Heart left ventricle (tissue), 13 donors: ENCODE measurements at regions not wholly inside any gene's neighbourhood (a gene's known extent, or its start where the extent isn't known, plus 50 kb on each side); places are given as distances from the start of the nearest gene placed in this dataset.

ENCODE experiments used
- POLR2A ChIP-seq, 2 donors: fragments of 450-650 bp; IDR thresholded peaks; one replicate each; pipeline ENCODE4 v1.6.1; 2017; ENCODE audit warnings: antibody characterized with exemption in 2 of 2, mild to moderate bottlenecking in 2 of 2, moderate library complexity in 2 of 2
- TF ChIP-seq, protein P1 (sequence below), 12 donors: fragments of 200-600 bp; sonication (generic) in 4 of 12; IDR thresholded peaks; one replicate each; pipeline versions ENCODE4 v1.5.0 to v1.8.0; 2018 to 2022; ENCODE audit warnings: antibody characterized with exemption in 12 of 12, mild to moderate bottlenecking in 5 of 12
- donor health status: ischemic (EF 13 %, LVEDD 7.1; RV severe dilation, severe dysfunction).
- donor health status: DM: no; HTN: yes; CAD: no.
- donor health status: DM: no; HTN: no; CAD: no.
- donor health status: ischemic (EF 25% LVEDD 6.9; RV normal size, moderate dysfunction).
- donor health status: ischemic (EF 25% LVEDD 5.7; RV mildly dilated, moderate dysfunction).
- donor health status: ischemic (EF 35%, LVEDD 5.7; RV mildly dilated, moderate dysfunction).
- donor health status: nonischemic (EF 11% LVEDD 7.7; RV severe dilation, severe dysfunction).
- donor health status: DM: yes; HTN: yes; CAD: no.
- donor health status: PGD.
- donor health status: ischemic (EF 29% LVEDD 5.4; RV normal size, mild dysfunction).
- donor health status: nonischemic (EF 23%, LVEDD 6.1; RV moderate dilation, normal function).

DNA sequence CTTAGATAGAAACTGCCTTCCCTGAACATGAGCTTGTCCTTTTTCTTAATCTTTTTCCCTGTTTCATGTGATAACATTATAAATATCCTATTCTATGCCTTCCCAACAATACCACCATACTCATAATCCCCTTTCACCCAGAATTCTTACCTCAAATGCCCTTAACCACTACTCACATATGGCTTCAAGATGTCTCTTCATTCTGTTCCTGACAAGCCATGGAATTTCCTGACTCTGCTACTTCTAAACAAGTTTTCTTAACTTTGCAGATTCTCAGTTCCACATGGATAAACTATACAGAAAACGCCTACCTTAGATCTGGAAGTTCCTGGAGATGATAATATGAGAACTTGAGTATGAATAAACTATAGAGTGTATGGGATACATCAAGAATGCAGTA is 1217.8 kb downstream of the CDH8 start:
- TF ChIP-seq, protein P1, sequence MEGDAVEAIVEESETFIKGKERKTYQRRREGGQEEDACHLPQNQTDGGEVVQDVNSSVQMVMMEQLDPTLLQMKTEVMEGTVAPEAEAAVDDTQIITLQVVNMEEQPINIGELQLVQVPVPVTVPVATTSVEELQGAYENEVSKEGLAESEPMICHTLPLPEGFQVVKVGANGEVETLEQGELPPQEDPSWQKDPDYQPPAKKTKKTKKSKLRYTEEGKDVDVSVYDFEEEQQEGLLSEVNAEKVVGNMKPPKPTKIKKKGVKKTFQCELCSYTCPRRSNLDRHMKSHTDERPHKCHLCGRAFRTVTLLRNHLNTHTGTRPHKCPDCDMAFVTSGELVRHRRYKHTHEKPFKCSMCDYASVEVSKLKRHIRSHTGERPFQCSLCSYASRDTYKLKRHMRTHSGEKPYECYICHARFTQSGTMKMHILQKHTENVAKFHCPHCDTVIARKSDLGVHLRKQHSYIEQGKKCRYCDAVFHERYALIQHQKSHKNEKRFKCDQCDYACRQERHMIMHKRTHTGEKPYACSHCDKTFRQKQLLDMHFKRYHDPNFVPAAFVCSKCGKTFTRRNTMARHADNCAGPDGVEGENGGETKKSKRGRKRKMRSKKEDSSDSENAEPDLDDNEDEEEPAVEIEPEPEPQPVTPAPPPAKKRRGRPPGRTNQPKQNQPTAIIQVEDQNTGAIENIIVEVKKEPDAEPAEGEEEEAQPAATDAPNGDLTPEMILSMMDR (IDR thresholded peaks at IDR 0.05), result no peak
- TF ChIP-seq POLR2A (IDR thresholded peaks at IDR 0.05), result no peak
